HCT116 (cell line): ENCODE measurements at regions not wholly inside any gene's neighbourhood (a gene's known extent, or its start where the extent isn't known, plus 50 kb on each side); places are given as distances from the start of the nearest gene placed in this dataset.

Experiments
- ATAC-seq: fragments of 200-7000 bp; cut with Tn5 transposase; 2 replicates; pipeline ENCODE4 v1.9.1; 2020; ENCODE audit warnings: mild to moderate bottlenecking, moderate library complexity
- BruUV-seq: library from RNA; stranded (reverse); fragments of 400-500 nt; replicated peaks from 2 replicates; lab custom pipeline; 2021; lab: Mats Ljungman, UMichigan
- CTCF ChIA-PET: fragments of 300-600 bp; sonication (Branson Sonifier 250); formaldehyde crosslinking; loops from one replicate; lab custom pipeline; 2021; ENCODE audit warnings: antibody characterized with exemption; lab: Charles Lee
- POLR2A ChIA-PET: fragments of 300-600, 350-600 bp; sonication (Branson Sonifier 250); formaldehyde crosslinking; loops from one replicate; lab custom pipeline; 2021; ENCODE audit warnings: antibody characterized with exemption; lab: Charles Lee
- RAD21 ChIA-PET, 2 experiments: fragments of 300-600 bp; sonication (Branson Sonifier 250); formaldehyde crosslinking; loops; one replicate each; lab custom pipeline; 2023; ENCODE audit warnings: low total read pairs in 2 of 2; ENCODE audit not compliant: uncharacterized antibody in 2 of 2, unreplicated experiment in 2 of 2, low non-redundant PET in 1 of 2; lab: Charles Lee
- DNase-seq: peaks from one replicate; pipeline ENCODE4 v3.0.0-alpha.2; 2010; ENCODE audit warnings: low read depth, low spot score
- H2AFZ ChIP-seq: fragments of 200-600 bp; shearing (Covaris generic), sonication (generic); 2 replicates; pipeline ENCODE4 v1.6.1; 2017; ENCODE audit warnings: low read depth, mixed run types, mixed read lengths, antibody characterized with exemption, low read length; ENCODE audit not compliant: poor library complexity, severe bottlenecking
- H3K27ac ChIP-seq: 2 replicates; pipeline ENCODE4 v1.5.1; 2012; ENCODE audit warnings: low read depth, low read length
- H3K27me3 ChIP-seq: fragments of 200-600 bp; sonication (generic); 2 replicates; pipeline ENCODE4 v1.6.1; 2016; ENCODE audit warnings: mixed run types, low read length, mixed read lengths; ENCODE audit not compliant: insufficient read depth
- H3K36me3 ChIP-seq, 2 experiments: fragments of 200-500 bp in 1 of 2; fragments of 200-600 bp in 1 of 2; sonication (Bioruptor generic) in 1 of 2; sonication (generic) in 1 of 2; 2 replicates each; pipeline versions ENCODE4 v1.5.1 to v1.6.1; 2014 to 2016; ENCODE audit warnings: low read length in 2 of 2, inconsistent platforms in 1 of 2, mixed read lengths in 1 of 2, mixed run types in 1 of 2; ENCODE audit not compliant: insufficient read depth in 2 of 2, control insufficient read depth in 1 of 2
- H3K4me1 ChIP-seq, 2 experiments: fragments of 200-600 bp in 1 of 2; sonication (generic) in 1 of 2; 2 replicates each; pipeline versions ENCODE4 v1.5.1 to v1.6.1; 2012 to 2017; ENCODE audit warnings: low read length in 2 of 2, inconsistent platforms in 1 of 2, mild to moderate bottlenecking in 1 of 2, mixed read lengths in 1 of 2, mixed run types in 1 of 2, moderate library complexity in 1 of 2; ENCODE audit not compliant: insufficient read depth in 2 of 2, control insufficient read depth in 1 of 2
- H3K4me2 ChIP-seq: fragments of 200-600 bp; sonication (generic); 2 replicates; pipeline ENCODE4 v1.6.1; 2017; ENCODE audit warnings: mixed run types, low read length, mixed read lengths
- H3K4me3 ChIP-seq, 2 experiments: fragments of 200-600 bp in 1 of 2; sonication (generic) in 1 of 2; replicated peaks in 1 of 2; 2 replicates each; pipeline ENCODE4 v1.5.1; 2011 to 2016; ENCODE audit warnings: low read length in 2 of 2, control low read depth in 1 of 2, low read depth in 1 of 2, mild to moderate bottlenecking in 1 of 2, mixed read lengths in 1 of 2, mixed run types in 1 of 2
- H3K79me2 ChIP-seq: fragments of 200-600 bp; sonication (generic); 2 replicates; pipeline ENCODE4 v1.6.1; 2017; ENCODE audit warnings: mild to moderate bottlenecking, mixed run types, low read length, moderate library complexity, mixed read lengths; ENCODE audit not compliant: insufficient read depth
- H3K9ac ChIP-seq: fragments of 200-600 bp; sonication (generic); 2 replicates; pipeline ENCODE4 v1.6.1; 2016; ENCODE audit warnings: low read length, mixed read lengths
- H3K9me2 ChIP-seq: fragments of 200-600 bp; sonication (generic), shearing (Covaris generic); 2 replicates; pipeline ENCODE4 v1.6.1; 2017; ENCODE audit warnings: mixed run types, mild to moderate bottlenecking, moderate library complexity; ENCODE audit not compliant: insufficient read depth
- H3K9me3 ChIP-seq, 2 experiments: fragments of 200-500 bp in 1 of 2; fragments of 200-600 bp in 1 of 2; sonication (Bioruptor generic) in 1 of 2; sonication (generic) in 1 of 2; 2 replicates each; pipeline ENCODE4 v1.6.1; 2014 to 2017; ENCODE audit warnings: low read length in 2 of 2, mixed read lengths in 2 of 2, inconsistent platforms in 1 of 2, low read depth in 1 of 2, mild to moderate bottlenecking in 1 of 2, mixed run types in 1 of 2, moderate library complexity in 1 of 2; ENCODE audit not compliant: control insufficient read depth in 1 of 2, insufficient read depth in 1 of 2
- H4K20me1 ChIP-seq: fragments of 200-600 bp; sonication (generic), shearing (Covaris generic); 2 replicates; pipeline ENCODE4 v1.6.1; 2017; ENCODE audit warnings: mixed run types, mild to moderate bottlenecking, moderate library complexity; ENCODE audit not compliant: insufficient read depth
- CEBPB ChIP-seq: IDR thresholded peaks from 2 replicates; pipeline ENCODE4 v1.6.1; 2012; ENCODE audit warnings: low read depth
- ELF1 ChIP-seq: IDR thresholded peaks from 2 replicates; pipeline ENCODE4 v1.6.1; 2012; ENCODE audit warnings: low read depth, borderline replicate concordance
- FOSL1 ChIP-seq: IDR thresholded peaks from 2 replicates; pipeline ENCODE4 v1.6.1; 2012; ENCODE audit warnings: low read depth
- TCF7L2 ChIP-seq: IDR thresholded peaks from 2 replicates; pipeline ENCODE4 v1.7.0; 2011; ENCODE audit warnings: borderline replicate concordance, inconsistent platforms; ENCODE audit not compliant: insufficient read depth, insufficient read length; ENCODE audit errors: extremely low read depth
- YY1 ChIP-seq: IDR thresholded peaks from 2 replicates; pipeline ENCODE4 v1.6.1; 2011; ENCODE audit warnings: low read length, low read depth, moderate library complexity, mild to moderate bottlenecking; ENCODE audit not compliant: insufficient replicate concordance; ENCODE audit errors: extremely low read depth
- ZFX ChIP-seq: fragments of 450-650 bp; IDR thresholded peaks from 2 replicates; pipeline ENCODE4 v1.6.1; 2017
- ZNF274 ChIP-seq: fragments of 200-500 bp; sonication (Bioruptor generic); IDR thresholded peaks from 2 replicates; pipeline ENCODE4 v1.6.1; 2014; ENCODE audit warnings: mild to moderate bottlenecking, low read depth, low read length, inconsistent platforms
- intact Hi-C: fragments of 100-400 bp; cut with micrococcal nuclease; formaldehyde crosslinking; loops from 2 replicates; pipeline ENCODE4 v1.10.0; 2022
- TF ChIP-seq, protein P1 (sequence below): IDR thresholded peaks from 2 replicates; pipeline ENCODE4 v1.6.1; 2012
- TF ChIP-seq, protein P2 (sequence below), 3 experiments: fragments of 200-600 bp in 1 of 3; sonication (generic) in 1 of 3; IDR thresholded peaks in 2 of 3; conservative IDR thresholded peaks in 1 of 3; 2 replicates each; pipeline ENCODE4 v1.5.1; 2012 to 2017; ENCODE audit warnings: low read depth in 2 of 3, low read length in 2 of 3, antibody characterized with exemption in 1 of 3, borderline replicate concordance in 1 of 3, control low read depth in 1 of 3, mild to moderate bottlenecking in 1 of 3, mixed read lengths in 1 of 3, mixed run types in 1 of 3, moderate library complexity in 1 of 3; ENCODE audit not compliant: insufficient read depth in 1 of 3
- TF ChIP-seq, protein P3 (sequence below): IDR thresholded peaks from 2 replicates; pipeline ENCODE4 v1.6.1; 2012; ENCODE audit warnings: low read depth

DNA sequence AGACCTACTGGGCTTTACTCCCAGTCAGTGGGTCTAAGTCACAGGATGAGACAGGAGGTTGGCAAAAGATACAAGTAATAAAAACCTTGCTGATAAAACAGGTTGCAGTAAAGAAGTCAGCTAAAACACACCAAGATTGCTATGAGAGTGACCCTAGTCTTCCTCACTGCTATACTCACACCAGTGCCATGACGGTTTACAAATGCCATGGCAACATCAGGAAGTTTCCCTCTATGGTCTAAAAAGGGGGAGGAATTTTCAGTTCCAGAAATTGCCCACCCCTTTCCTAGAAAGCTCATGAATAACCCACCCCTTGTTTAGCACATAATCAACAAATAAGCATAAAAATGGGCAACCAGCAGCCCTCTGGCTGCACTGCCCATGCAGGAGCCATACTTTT is 966.7 kb upstream of the ROBO1 start:
- Histone ChIP-seq H3K27ac (no peak overlapping the region), H3K4me3 (no peak overlapping the region), H3K4me2 (no peak overlapping the region), H3K9me3 (peaks cover 0 to 21% of the 10 kb centered on the region in 2 experiments; a peak in 3 of 4 replicates), H3K9ac (no peak overlapping the region), H3K27me3 (no peaks in the 10 kb centered on the region), H2AFZ (no peak overlapping the region), H4K20me1 (no peaks in the 10 kb centered on the region), H3K36me3 (no peaks in the 10 kb centered on the region), H3K9me2 (no peaks in the 10 kb centered on the region), H3K4me1 (no peaks in the 10 kb centered on the region), H3K79me2 (no peaks in the 10 kb centered on the region)
- ChIA-PET CTCF (no interaction called here), RAD21 (no interaction called here), POLR2A (no interaction called here)
- intact Hi-C loops: no loop called here
- TF ChIP-seq CEBPB (no peak), TCF7L2 (no peak), ELF1 (no peak), ZFX (no peak), YY1 (no peak), ZNF274 (no peak), FOSL1 (no peak)
- TF ChIP-seq, protein P1, sequence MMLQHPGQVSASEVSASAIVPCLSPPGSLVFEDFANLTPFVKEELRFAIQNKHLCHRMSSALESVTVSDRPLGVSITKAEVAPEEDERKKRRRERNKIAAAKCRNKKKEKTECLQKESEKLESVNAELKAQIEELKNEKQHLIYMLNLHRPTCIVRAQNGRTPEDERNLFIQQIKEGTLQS: no peak
- TF ChIP-seq, protein P2, sequence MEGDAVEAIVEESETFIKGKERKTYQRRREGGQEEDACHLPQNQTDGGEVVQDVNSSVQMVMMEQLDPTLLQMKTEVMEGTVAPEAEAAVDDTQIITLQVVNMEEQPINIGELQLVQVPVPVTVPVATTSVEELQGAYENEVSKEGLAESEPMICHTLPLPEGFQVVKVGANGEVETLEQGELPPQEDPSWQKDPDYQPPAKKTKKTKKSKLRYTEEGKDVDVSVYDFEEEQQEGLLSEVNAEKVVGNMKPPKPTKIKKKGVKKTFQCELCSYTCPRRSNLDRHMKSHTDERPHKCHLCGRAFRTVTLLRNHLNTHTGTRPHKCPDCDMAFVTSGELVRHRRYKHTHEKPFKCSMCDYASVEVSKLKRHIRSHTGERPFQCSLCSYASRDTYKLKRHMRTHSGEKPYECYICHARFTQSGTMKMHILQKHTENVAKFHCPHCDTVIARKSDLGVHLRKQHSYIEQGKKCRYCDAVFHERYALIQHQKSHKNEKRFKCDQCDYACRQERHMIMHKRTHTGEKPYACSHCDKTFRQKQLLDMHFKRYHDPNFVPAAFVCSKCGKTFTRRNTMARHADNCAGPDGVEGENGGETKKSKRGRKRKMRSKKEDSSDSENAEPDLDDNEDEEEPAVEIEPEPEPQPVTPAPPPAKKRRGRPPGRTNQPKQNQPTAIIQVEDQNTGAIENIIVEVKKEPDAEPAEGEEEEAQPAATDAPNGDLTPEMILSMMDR (IDR thresholded peaks at IDR 0.05 in 2 of 3, conservative IDR thresholded peaks at IDR 0.05 in 1 of 3; ENCODE audit: borderline replicate concordance in 1 of 3, insufficient read depth in 1 of 3, low read depth in 2 of 3, low read length in 2 of 3): no peak
- TF ChIP-seq, protein P3, sequence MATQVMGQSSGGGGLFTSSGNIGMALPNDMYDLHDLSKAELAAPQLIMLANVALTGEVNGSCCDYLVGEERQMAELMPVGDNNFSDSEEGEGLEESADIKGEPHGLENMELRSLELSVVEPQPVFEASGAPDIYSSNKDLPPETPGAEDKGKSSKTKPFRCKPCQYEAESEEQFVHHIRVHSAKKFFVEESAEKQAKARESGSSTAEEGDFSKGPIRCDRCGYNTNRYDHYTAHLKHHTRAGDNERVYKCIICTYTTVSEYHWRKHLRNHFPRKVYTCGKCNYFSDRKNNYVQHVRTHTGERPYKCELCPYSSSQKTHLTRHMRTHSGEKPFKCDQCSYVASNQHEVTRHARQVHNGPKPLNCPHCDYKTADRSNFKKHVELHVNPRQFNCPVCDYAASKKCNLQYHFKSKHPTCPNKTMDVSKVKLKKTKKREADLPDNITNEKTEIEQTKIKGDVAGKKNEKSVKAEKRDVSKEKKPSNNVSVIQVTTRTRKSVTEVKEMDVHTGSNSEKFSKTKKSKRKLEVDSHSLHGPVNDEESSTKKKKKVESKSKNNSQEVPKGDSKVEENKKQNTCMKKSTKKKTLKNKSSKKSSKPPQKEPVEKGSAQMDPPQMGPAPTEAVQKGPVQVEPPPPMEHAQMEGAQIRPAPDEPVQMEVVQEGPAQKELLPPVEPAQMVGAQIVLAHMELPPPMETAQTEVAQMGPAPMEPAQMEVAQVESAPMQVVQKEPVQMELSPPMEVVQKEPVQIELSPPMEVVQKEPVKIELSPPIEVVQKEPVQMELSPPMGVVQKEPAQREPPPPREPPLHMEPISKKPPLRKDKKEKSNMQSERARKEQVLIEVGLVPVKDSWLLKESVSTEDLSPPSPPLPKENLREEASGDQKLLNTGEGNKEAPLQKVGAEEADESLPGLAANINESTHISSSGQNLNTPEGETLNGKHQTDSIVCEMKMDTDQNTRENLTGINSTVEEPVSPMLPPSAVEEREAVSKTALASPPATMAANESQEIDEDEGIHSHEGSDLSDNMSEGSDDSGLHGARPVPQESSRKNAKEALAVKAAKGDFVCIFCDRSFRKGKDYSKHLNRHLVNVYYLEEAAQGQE: no peak
- DNase-seq (no peak), ATAC-seq (no peak)
- BruUV-seq: no TSS peak
